Activated T-helper 2 cell treated with anti-CD3 and anti-CD28 coated beads, Interferon-gamma antibody, Interleukin-2, Interleukin-4, amounts not matched to agents 10 μg/mL and 5 μg/mL and 100 μg/mL, durations not matched to agents 14 hours and 24 hours and 36 hours (primary cell): ENCODE measurements at regions not wholly inside any gene's neighbourhood (a gene's known extent, or its start where the extent isn't known, plus 50 kb on each side); places are given as distances from the start of the nearest gene placed in this dataset.
"Not testable (repeated sequence)": the region's sequence is repeated elsewhere in the genome, so short reads cannot be mapped to it uniquely, and the experiment has no call there.

Source experiments
- DNase-seq: peaks from one replicate; pipeline ENCODE4 v3.0.0; 2021; ENCODE audit warnings: low spot score
- H3K27ac Mint-ChIP-seq: one replicate; pipeline ENCODE4 v1.8.0; 2021; ENCODE audit warnings: mixed read lengths
- H3K27me3 Mint-ChIP-seq: one replicate; pipeline ENCODE4 v1.8.0; 2021; ENCODE audit warnings: low read depth, mixed read lengths
- H3K36me3 Mint-ChIP-seq: one replicate; pipeline ENCODE4 v1.8.0; 2021; ENCODE audit warnings: low read depth, mixed read lengths
- H3K4me1 Mint-ChIP-seq: one replicate; pipeline ENCODE4 v1.8.0; 2021; ENCODE audit warnings: low read depth, mixed read lengths
- H3K4me3 Mint-ChIP-seq: one replicate; pipeline ENCODE4 v1.8.0; 2021; ENCODE audit warnings: low read depth, mild to moderate bottlenecking, moderate library complexity, mixed read lengths
- H3K9me3 Mint-ChIP-seq: one replicate; pipeline ENCODE4 v1.8.0; 2021; ENCODE audit warnings: mixed read lengths
- intact Hi-C: fragments of 100-400 bp; cut with micrococcal nuclease; formaldehyde crosslinking; loops from one replicate; pipeline ENCODE4 v1.15.1; 2023

DNA sequence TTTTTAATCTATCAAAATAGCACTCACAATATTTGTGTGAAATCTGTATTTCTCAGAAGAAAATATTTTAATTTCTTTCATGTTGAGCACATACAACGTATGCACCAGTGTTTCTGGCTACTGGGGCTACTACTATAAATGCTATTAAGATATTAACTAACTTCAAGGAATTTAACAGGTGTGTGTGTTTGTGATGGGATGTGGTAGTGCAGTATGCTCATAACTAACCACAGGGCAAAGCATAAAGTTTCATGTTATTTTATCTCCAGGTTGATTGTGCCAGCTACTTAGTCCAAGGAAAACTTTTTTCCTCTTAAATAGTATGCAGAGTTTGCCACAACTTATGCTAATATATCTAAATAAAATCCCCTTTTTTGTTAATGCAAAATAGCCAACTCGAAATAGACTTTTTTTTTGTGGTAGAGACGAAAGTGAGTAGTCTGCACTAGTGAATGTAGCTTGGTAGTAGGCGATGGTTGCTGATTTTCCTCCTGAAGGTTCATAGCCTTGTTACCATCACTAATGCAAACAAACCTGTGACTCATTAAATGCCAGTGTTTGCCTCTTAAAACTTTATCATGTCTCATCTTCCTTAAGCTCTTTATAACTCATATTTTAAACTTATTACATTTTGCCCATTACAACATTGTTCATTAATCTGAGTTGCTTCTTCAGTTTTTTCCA is 565.5 kb upstream of the ANO3 start:
- DNase-seq = no peak
- H3K4me3 Mint-ChIP-seq = no peak overlapping the region
- H3K36me3 Mint-ChIP-seq = no peaks in the 10 kb centered on the region
- H3K27me3 Mint-ChIP-seq = no peaks in the 10 kb centered on the region
- no peak overlapping the region for H3K27ac Mint-ChIP-seq
- intact Hi-C loops = no loop called here
- H3K4me1 Mint-ChIP-seq = no peaks in the 10 kb centered on the region
- H3K9me3 Mint-ChIP-seq = peaks cover 32% of the 10 kb centered on the region

DNA sequence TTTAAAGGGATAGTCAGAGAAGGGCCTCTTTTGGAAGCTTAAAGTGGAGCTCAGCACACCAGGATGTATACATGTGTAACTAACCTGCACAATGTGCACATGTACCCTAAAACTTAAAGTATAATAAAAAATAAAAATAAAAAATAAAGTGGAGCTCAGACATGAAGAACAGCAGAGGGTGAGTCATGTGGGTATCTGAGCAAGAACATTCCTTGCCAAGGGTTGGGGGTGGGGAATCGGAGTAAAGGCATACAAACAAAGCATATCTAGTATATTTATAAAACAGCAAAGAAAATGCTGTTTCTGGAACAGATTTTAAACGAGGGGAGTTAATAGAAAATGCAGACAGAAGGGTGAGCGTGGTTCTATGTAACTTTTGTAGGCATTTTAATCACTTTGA is 562.6 kb upstream of the ANO3 start:
- H3K27me3 Mint-ChIP-seq = no peaks in the 10 kb centered on the region
- intact Hi-C loops = no loop called here

GRCh38 chr11:25771605-25772004 is 560.3 kb upstream of the ANO3 start:
- H3K27me3 Mint-ChIP-seq = no peaks in the 10 kb centered on the region
- intact Hi-C loops = no loop called here
- H3K9me3 Mint-ChIP-seq = peaks cover 13% of the 10 kb centered on the region
- no peaks in the 10 kb centered on the region for H3K36me3 Mint-ChIP-seq
- DNase-seq = no peak
- no peaks in the 10 kb centered on the region for H3K4me1 Mint-ChIP-seq
- no peak overlapping the region for H3K4me3 Mint-ChIP-seq
- no peak overlapping the region for H3K27ac Mint-ChIP-seq

More for the DNA sequence above, 562.6 kb upstream of the ANO3 start:
- Mint-ChIP-seq H3K36me3 (no peaks in the 10 kb centered on the region), H3K4me3 (no peak overlapping the region), H3K4me1 (no peaks in the 10 kb centered on the region), H3K27ac (no peak overlapping the region), H3K9me3 (peaks cover 13% of the 10 kb centered on the region)
- no peak for DNase-seq

GRCh38 chr11:25775603-25776002 is 556.3 kb upstream of the ANO3 start:
- Mint-ChIP-seq H3K27me3 (no peaks in the 10 kb centered on the region), H3K9me3 (peaks cover 3% of the 10 kb centered on the region)
- intact Hi-C loops = no loop called here

DNA sequence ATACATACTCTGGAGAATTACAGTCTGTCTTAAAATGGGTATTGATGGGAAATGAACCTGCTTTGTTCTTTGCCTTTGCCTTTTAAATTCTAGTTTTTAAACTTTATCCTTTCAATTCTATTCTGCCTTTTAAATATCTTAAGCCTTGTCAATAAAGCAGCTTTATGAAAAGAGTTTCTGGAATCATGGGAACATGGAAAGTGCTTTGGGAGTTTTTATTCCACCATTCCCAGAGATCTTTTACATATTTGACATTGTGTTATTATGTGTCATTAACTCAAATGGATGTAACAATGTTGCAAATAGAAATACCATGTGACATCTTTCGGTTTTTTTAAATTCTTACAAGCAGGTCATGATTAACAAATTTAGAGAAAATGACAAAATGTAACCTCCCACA is 555.7 kb upstream of the ANO3 start:
- Mint-ChIP-seq H3K27me3 (no peaks in the 10 kb centered on the region), H3K4me1 (no peaks in the 10 kb centered on the region), H3K9me3 (peaks cover under 1% of the 10 kb centered on the region), H3K36me3 (no peaks in the 10 kb centered on the region), H3K4me3 (no peak overlapping the region), H3K27ac (no peak overlapping the region)
- DNase-seq = no peak
- intact Hi-C loops = no loop called here

More at GRCh38 chr11:25775603-25776002, 556.3 kb upstream of the ANO3 start:
- H3K4me1 Mint-ChIP-seq = no peaks in the 10 kb centered on the region
- H3K36me3 Mint-ChIP-seq = no peaks in the 10 kb centered on the region
- H3K4me3 Mint-ChIP-seq = no peak overlapping the region
- no peak overlapping the region for H3K27ac Mint-ChIP-seq
- DNase-seq = no peak

GRCh38 chr11:25777343-25777742 is 554.6 kb upstream of the ANO3 start:
- H3K4me3 Mint-ChIP-seq = no peak overlapping the region
- H3K27ac Mint-ChIP-seq = no peak overlapping the region
- H3K4me1 Mint-ChIP-seq = no peaks in the 10 kb centered on the region
- no peaks in the 10 kb centered on the region for H3K36me3 Mint-ChIP-seq
- intact Hi-C loops = no loop called here
- H3K9me3 Mint-ChIP-seq = peaks cover 6% of the 10 kb centered on the region
- no peak for DNase-seq
- no peaks in the 10 kb centered on the region for H3K27me3 Mint-ChIP-seq

GRCh38 chr11:25779033-25779432 is 552.9 kb upstream of the ANO3 start:
- H3K9me3 Mint-ChIP-seq = peaks cover 12% of the 10 kb centered on the region

GRCh38 chr11:25787416-25787815 is 544.5 kb upstream of the ANO3 start:
- DNase-seq = no peak
- Mint-ChIP-seq H3K4me3 (no peak overlapping the region), H3K27me3 (no peaks in the 10 kb centered on the region), H3K36me3 (no peaks in the 10 kb centered on the region), H3K9me3 (peaks cover 16% of the 10 kb centered on the region), H3K27ac (no peak overlapping the region), H3K4me1 (no peaks in the 10 kb centered on the region)
- intact Hi-C loops = no loop called here

More at GRCh38 chr11:25779033-25779432, 552.9 kb upstream of the ANO3 start:
- H3K27ac Mint-ChIP-seq = no peak overlapping the region
- no peaks in the 10 kb centered on the region for H3K4me1 Mint-ChIP-seq
- intact Hi-C loops = no loop called here
- DNase-seq = no peak
- H3K27me3 Mint-ChIP-seq = no peaks in the 10 kb centered on the region
- no peak overlapping the region for H3K4me3 Mint-ChIP-seq
- H3K36me3 Mint-ChIP-seq = no peaks in the 10 kb centered on the region

- intact Hi-C loops = no loop called here
- H3K27me3 Mint-ChIP-seq = no peaks in the 10 kb centered on the region
- no peak overlapping the region for H3K4me3 Mint-ChIP-seq
- no peaks in the 10 kb centered on the region for H3K4me1 Mint-ChIP-seq
- no peaks in the 10 kb centered on the region for H3K36me3 Mint-ChIP-seq
- peaks cover 16% of the 10 kb centered on the region for H3K9me3 Mint-ChIP-seq
- no peak overlapping the region for H3K27ac Mint-ChIP-seq
- DNase-seq = no peak
Observed at GRCh38 chr11:25790396-25790795, 541.5 kb upstream of the ANO3 start.

DNA sequence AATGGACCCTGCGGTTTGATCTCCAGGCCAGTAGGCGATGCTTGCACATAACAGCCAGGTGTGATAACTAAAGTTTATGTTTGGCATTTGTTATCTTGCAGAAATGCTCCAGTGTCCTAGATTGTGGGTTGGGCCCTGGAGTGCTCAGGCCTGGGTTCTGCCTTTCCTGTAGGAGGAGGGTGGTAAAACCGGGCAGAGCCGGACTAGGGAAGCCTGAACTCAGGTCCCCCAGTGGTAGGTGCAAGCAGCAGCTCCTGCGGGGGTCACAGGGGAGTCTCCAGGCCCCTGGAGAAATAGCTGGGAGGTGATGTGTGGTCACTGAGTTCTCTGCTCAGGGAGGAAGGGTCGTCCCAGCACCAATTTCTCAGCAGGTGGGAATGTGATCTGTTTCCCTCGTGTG is 538.3 kb upstream of the ANO3 start:
- no peak for DNase-seq
- Mint-ChIP-seq H3K4me3 (no peak overlapping the region), H3K9me3 (peaks cover 24% of the 10 kb centered on the region), H3K4me1 (no peaks in the 10 kb centered on the region), H3K27ac (no peak overlapping the region), H3K36me3 (no peaks in the 10 kb centered on the region), H3K27me3 (no peaks in the 10 kb centered on the region)
- intact Hi-C loops = no loop called here

GRCh38 chr11:25794804-25795203 is 537.1 kb upstream of the ANO3 start:
- Mint-ChIP-seq H3K36me3 (no peaks in the 10 kb centered on the region), H3K4me1 (no peaks in the 10 kb centered on the region), H3K27ac (no peak overlapping the region), H3K27me3 (no peaks in the 10 kb centered on the region), H3K4me3 (no peak overlapping the region), H3K9me3 (peaks cover 22% of the 10 kb centered on the region)
- no peak for DNase-seq
- intact Hi-C loops = no loop called here

DNA sequence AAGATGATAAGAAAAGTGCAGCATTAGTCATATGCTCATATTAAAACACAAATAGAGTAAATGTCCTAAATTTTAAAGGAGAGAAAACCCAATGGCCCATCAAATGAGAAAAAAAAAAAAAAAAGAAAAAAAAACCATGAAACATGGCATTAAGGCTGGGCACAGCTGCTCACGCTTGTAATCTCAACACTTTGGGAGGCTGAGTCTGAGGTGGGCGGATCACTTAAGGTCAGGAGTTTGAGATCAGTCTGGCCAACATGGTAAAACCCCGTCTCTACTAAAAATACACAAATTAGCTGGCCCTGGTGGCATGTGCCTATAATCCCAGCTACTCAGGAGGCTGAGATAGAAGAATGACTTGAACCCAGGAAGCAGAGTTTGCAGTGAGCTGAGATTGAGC is 515.5 kb upstream of the ANO3 start:
- no peak overlapping the region for H3K27ac Mint-ChIP-seq
- peaks cover 19% of the 10 kb centered on the region for H3K9me3 Mint-ChIP-seq
- H3K27me3 Mint-ChIP-seq = no peaks in the 10 kb centered on the region
- intact Hi-C loops = no loop called here
- H3K4me3 Mint-ChIP-seq = no peak overlapping the region
- no peak for DNase-seq
- H3K4me1 Mint-ChIP-seq = no peaks in the 10 kb centered on the region
- H3K36me3 Mint-ChIP-seq = no peaks in the 10 kb centered on the region

GRCh38 chr11:25824688-25825087 is 507.2 kb upstream of the ANO3 start:
- no peaks in the 10 kb centered on the region for H3K4me1 Mint-ChIP-seq
- no peaks in the 10 kb centered on the region for H3K27me3 Mint-ChIP-seq
- H3K36me3 Mint-ChIP-seq = no peaks in the 10 kb centered on the region
- no peak overlapping the region for H3K27ac Mint-ChIP-seq
- H3K9me3 Mint-ChIP-seq = peaks cover 41% of the 10 kb centered on the region
- intact Hi-C loops = no loop called here
- DNase-seq = no peak
- H3K4me3 Mint-ChIP-seq = no peak overlapping the region

GRCh38 chr11:25831485-25831884 is 500.4 kb upstream of the ANO3 start:
- H3K27ac Mint-ChIP-seq, H3K36me3 Mint-ChIP-seq, intact Hi-C loops, H3K27me3 Mint-ChIP-seq, H3K4me1 Mint-ChIP-seq, DNase-seq, H3K4me3 Mint-ChIP-seq: not testable (repeated sequence)
- peaks cover 32% of the 10 kb centered on the region for H3K9me3 Mint-ChIP-seq
